Subcutaneous abdominal adipose tissue (tissue), 5 donors: ENCODE measurements at regions not wholly inside any gene's neighbourhood (a gene's known extent, or its start where the extent isn't known, plus 50 kb on each side); places are given as distances from the start of the nearest gene placed in this dataset.

Experiments
- H3K27ac ChIP-seq: one replicate; pipeline ENCODE4 v1.7.0; 2013; ENCODE audit warnings: low read depth, mild to moderate bottlenecking, inconsistent platforms, low read length, moderate library complexity
- H3K27me3 ChIP-seq, 5 donors: one replicate each; pipeline ENCODE4 v1.7.0; 2013; ENCODE audit warnings: low read length in 5 of 5, inconsistent platforms in 1 of 5; ENCODE audit not compliant: control insufficient read depth in 5 of 5, insufficient read depth in 4 of 5
- H3K36me3 ChIP-seq, 5 donors: one replicate each; pipeline ENCODE4 v1.7.0; 2013; ENCODE audit warnings: low read length in 5 of 5; ENCODE audit not compliant: control insufficient read depth in 5 of 5, insufficient read depth in 5 of 5
- H3K4me1 ChIP-seq, 5 donors: one replicate each; pipeline ENCODE4 v1.7.0; 2013; ENCODE audit warnings: low read length in 5 of 5, mild to moderate bottlenecking in 3 of 5, moderate library complexity in 1 of 5; ENCODE audit not compliant: control insufficient read depth in 5 of 5, insufficient read depth in 5 of 5
- H3K4me3 ChIP-seq, 5 donors: one replicate each; pipeline ENCODE4 v1.7.0; 2013; ENCODE audit warnings: low read length in 5 of 5, low read depth in 1 of 5
- H3K9ac ChIP-seq, 5 donors: one replicate each; pipeline ENCODE4 v1.7.0; 2013; ENCODE audit warnings: low read length in 5 of 5, mild to moderate bottlenecking in 4 of 5, moderate library complexity in 3 of 5
- H3K9me3 ChIP-seq, 5 donors: one replicate each; pipeline ENCODE4 v1.7.0; 2013; ENCODE audit warnings: low read length in 5 of 5; ENCODE audit not compliant: control insufficient read depth in 5 of 5
- donor health status: healthy.
- donor health status: healthy.
- donor health status: healthy.
- donor health status: healthy.
- donor health status: healthy.

- Histone ChIP-seq H3K27ac (no peak overlapping the region), H3K36me3 (no peaks in the 10 kb centered on the region)
These were observed 67.5 kb upstream of the MBOAT2 start for GRCh38 chr2:9071032-9071431.

GRCh38 chr2:9069543-9069942, 66.1 kb upstream of the MBOAT2 start:
- H3K4me3 ChIP-seq = no peak overlapping the region
- no peaks in the 10 kb centered on the region for H3K4me1 ChIP-seq
- H3K9me3 ChIP-seq = peaks cover 6 to 20% (median 17%) of the 10 kb centered on the region in 5 donors
- no peaks in the 10 kb centered on the region for H3K27me3 ChIP-seq
- H3K27ac ChIP-seq = no peak overlapping the region
- no peak overlapping the region for H3K9ac ChIP-seq
- H3K36me3 ChIP-seq = no peaks in the 10 kb centered on the region

More at GRCh38 chr2:9071032-9071431, 67.5 kb upstream of the MBOAT2 start:
- Histone ChIP-seq H3K4me1 (no peaks in the 10 kb centered on the region), H3K9me3 (peaks cover 4 to 13% (median 10%) of the 10 kb centered on the region in 5 donors), H3K9ac (no peak overlapping the region), H3K4me3 (no peak overlapping the region), H3K27me3 (no peaks in the 10 kb centered on the region)

GRCh38 chr2:9065901-9066300, 62.4 kb upstream of the MBOAT2 start:
- Histone ChIP-seq H3K9ac (no peak overlapping the region), H3K36me3 (no peaks in the 10 kb centered on the region), H3K9me3 (peaks cover 9 to 25% (median 19%) of the 10 kb centered on the region in 5 donors), H3K4me3 (no peak overlapping the region), H3K27ac (no peak overlapping the region), H3K27me3 (no peaks in the 10 kb centered on the region), H3K4me1 (no peaks in the 10 kb centered on the region)

GRCh38 chr2:9063023-9063606, 59.6 kb upstream of the MBOAT2 start:
- Histone ChIP-seq H3K9ac (no peak overlapping the region), H3K36me3 (no peaks in the 10 kb centered on the region), H3K27ac (no peak overlapping the region), H3K9me3 (peaks cover 9 to 23% (median 19%) of the 10 kb centered on the region in 5 donors), H3K4me3 (no peak overlapping the region), H3K27me3 (no peaks in the 10 kb centered on the region), H3K4me1 (no peaks in the 10 kb centered on the region)

GRCh38 chr2:9060819-9061218, 57.3 kb upstream of the MBOAT2 start:
- Histone ChIP-seq H3K27me3 (no peaks in the 10 kb centered on the region), H3K27ac (no peak overlapping the region), H3K9ac (no peak overlapping the region), H3K4me3 (no peak overlapping the region), H3K9me3 (peaks cover 5 to 11% (median 9%) of the 10 kb centered on the region in 5 donors), H3K36me3 (no peaks in the 10 kb centered on the region), H3K4me1 (no peaks in the 10 kb centered on the region)

- no peak overlapping the region for H3K27ac ChIP-seq
- H3K9ac ChIP-seq = no peak overlapping the region
- H3K9me3 ChIP-seq = no peaks in the 10 kb centered on the region
- H3K36me3 ChIP-seq = no peaks in the 10 kb centered on the region
- no peaks in the 10 kb centered on the region for H3K4me1 ChIP-seq
- H3K4me3 ChIP-seq = no peak overlapping the region
- H3K27me3 ChIP-seq = no peaks in the 10 kb centered on the region
These were observed 54.7 kb upstream of the MBOAT2 start for GRCh38 chr2:9057939-9058761.

GRCh38 chr2:9055471-9055870, 52.0 kb upstream of the MBOAT2 start:
- Histone ChIP-seq H3K9ac (no peak overlapping the region), H3K27ac (no peak overlapping the region), H3K4me1 (peaks cover 0 to 2% (median 0%) of the 10 kb centered on the region in 5 donors)

GRCh38 chr2:9053534-9053931, 50.0 kb upstream of the MBOAT2 start:
- Histone ChIP-seq H3K9me3 (no peaks in the 10 kb centered on the region), H3K27ac (no peak overlapping the region), H3K4me3 (no peak overlapping the region), H3K4me1 (peaks cover 0 to 2% (median 0%) of the 10 kb centered on the region in 5 donors), H3K27me3 (no peaks in the 10 kb centered on the region), H3K36me3 (no peaks in the 10 kb centered on the region), H3K9ac (no peak overlapping the region)

More at GRCh38 chr2:9055471-9055870, 52.0 kb upstream of the MBOAT2 start:
- Histone ChIP-seq H3K36me3 (no peaks in the 10 kb centered on the region), H3K4me3 (no peak overlapping the region), H3K27me3 (no peaks in the 10 kb centered on the region), H3K9me3 (no peaks in the 10 kb centered on the region)
